ENCODE measurements at regions not wholly inside any gene's neighbourhood (a gene's known extent, or its start where the extent isn't known, plus 50 kb on each side); places are given as distances from the start of the nearest gene placed in this dataset.

DNA sequence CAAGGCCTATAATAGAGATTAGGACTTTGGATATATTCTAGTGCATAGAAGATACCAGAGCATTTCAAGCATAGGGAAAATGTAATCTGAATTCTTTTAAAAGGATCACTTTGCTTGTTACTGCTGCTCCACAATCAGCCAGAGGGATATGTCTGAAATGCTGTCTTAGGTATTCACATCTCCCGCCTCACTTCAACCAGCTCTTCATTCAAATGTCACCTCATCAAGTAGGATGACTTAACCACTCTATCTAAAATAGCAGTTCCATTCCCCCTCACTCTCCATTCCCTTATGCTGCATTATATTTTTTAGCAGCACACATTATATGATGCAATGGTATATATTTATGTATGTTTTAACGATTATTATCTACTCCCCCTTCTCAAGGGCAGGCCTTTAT is 500.3 kb upstream of the GRIA1 start:
- no peaks in the 10 kb centered on the region for H3K36me3 ChIP-seq
- H3K9me3 ChIP-seq, result no peaks in the 10 kb centered on the region
- H3K4me1 ChIP-seq, result no peaks in the 10 kb centered on the region
- H3K4me3 ChIP-seq, result no peak overlapping the region
- 68 to 100% methylated on average over 2 of the region's 2 CpGs for WGBS, 2 donors (ENCODE audit: low coverage in 1 of 2)
- no peak for ATAC-seq
- no peaks in the 10 kb centered on the region for H3K27me3 ChIP-seq
- H3K27ac ChIP-seq, result no peak overlapping the region
- TF ChIP-seq EP300 (IDR thresholded peaks at IDR 0.05) (no peak), POLR2A (IDR thresholded peaks at IDR 0.05) (no peak), POLR2AphosphoS5 (IDR thresholded peaks at IDR 0.05) (no peak)
- TF ChIP-seq, protein P1, sequence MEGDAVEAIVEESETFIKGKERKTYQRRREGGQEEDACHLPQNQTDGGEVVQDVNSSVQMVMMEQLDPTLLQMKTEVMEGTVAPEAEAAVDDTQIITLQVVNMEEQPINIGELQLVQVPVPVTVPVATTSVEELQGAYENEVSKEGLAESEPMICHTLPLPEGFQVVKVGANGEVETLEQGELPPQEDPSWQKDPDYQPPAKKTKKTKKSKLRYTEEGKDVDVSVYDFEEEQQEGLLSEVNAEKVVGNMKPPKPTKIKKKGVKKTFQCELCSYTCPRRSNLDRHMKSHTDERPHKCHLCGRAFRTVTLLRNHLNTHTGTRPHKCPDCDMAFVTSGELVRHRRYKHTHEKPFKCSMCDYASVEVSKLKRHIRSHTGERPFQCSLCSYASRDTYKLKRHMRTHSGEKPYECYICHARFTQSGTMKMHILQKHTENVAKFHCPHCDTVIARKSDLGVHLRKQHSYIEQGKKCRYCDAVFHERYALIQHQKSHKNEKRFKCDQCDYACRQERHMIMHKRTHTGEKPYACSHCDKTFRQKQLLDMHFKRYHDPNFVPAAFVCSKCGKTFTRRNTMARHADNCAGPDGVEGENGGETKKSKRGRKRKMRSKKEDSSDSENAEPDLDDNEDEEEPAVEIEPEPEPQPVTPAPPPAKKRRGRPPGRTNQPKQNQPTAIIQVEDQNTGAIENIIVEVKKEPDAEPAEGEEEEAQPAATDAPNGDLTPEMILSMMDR (IDR thresholded peaks at IDR 0.05), result no peak

GRCh38 chr5:152990649-152991048 is 499.8 kb upstream of the GRIA1 start:
- no peaks in the 10 kb centered on the region for H3K4me1 ChIP-seq
- ATAC-seq, result no peak
- 34 to 55% methylated on average over 2 of the region's 2 CpGs for WGBS, 2 donors (ENCODE audit: low coverage in 1 of 2)
- H3K4me3 ChIP-seq, result no peak overlapping the region
- no peaks in the 10 kb centered on the region for H3K36me3 ChIP-seq
- no peaks in the 10 kb centered on the region for H3K9me3 ChIP-seq
- TF ChIP-seq POLR2A (IDR thresholded peaks at IDR 0.05), result no peak
- no peak for TF ChIP-seq EP300 (IDR thresholded peaks at IDR 0.05)
- TF ChIP-seq, protein P1 (IDR thresholded peaks at IDR 0.05), result no peak
- no peak for TF ChIP-seq POLR2AphosphoS5 (IDR thresholded peaks at IDR 0.05)
- H3K27me3 ChIP-seq, result no peaks in the 10 kb centered on the region
- H3K27ac ChIP-seq, result no peak overlapping the region

GRCh38 chr5:152994033-152994680 is 496.3 kb upstream of the GRIA1 start:
- TF ChIP-seq, protein P1 (IDR thresholded peaks at IDR 0.05), result no peak
- ATAC-seq, result no peak
- Histone ChIP-seq H3K27me3 (no peaks in the 10 kb centered on the region), H3K4me1 (no peaks in the 10 kb centered on the region), H3K36me3 (no peaks in the 10 kb centered on the region), H3K9me3 (no peaks in the 10 kb centered on the region), H3K27ac (no peak overlapping the region), H3K4me3 (no peak overlapping the region)
- WGBS, 2 donors (ENCODE audit: low coverage in 1 of 2), result 55 to 65% methylated on average over 4 to 5 of the region's 5 CpGs

GRCh38 chr5:152995214-152995725 is 495.2 kb upstream of the GRIA1 start:
- 78 to 79% methylated on average over 1 of the region's 1 CpG for WGBS, 2 donors (ENCODE audit: low coverage in 1 of 2)
- H3K36me3 ChIP-seq, result no peaks in the 10 kb centered on the region
- no peaks in the 10 kb centered on the region for H3K4me1 ChIP-seq

DNA sequence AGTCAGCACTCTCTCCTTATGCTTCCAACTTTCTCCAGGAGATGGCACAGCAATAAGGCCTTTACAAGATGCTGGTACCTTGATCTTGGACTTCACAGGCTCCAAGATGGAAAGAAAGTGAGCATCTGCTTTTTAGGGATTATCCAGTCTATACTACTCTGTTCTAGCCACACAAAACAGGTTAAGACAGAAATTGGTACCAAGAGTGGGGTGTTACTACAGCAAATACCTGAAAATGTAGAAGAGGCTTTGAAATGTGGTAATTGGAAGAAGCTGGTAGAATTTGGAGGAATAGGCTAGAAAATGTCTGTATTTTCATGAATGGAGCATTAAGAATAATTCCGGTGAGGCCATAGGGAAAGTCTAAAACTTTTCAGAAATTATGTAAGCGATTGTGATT is 484.8 kb upstream of the GRIA1 start:
- Histone ChIP-seq H3K9me3 (peaks cover 0 to 25% (median 0%) of the 10 kb centered on the region in 3 donors), H3K36me3 (no peaks in the 10 kb centered on the region), H3K4me1 (no peaks in the 10 kb centered on the region), H3K27me3 (no peaks in the 10 kb centered on the region), H3K27ac (no peak overlapping the region), H3K4me3 (no peak overlapping the region)
- TF ChIP-seq, protein P1 (IDR thresholded peaks at IDR 0.05), result no peak
- TF ChIP-seq EP300 (IDR thresholded peaks at IDR 0.05) (no peak), POLR2AphosphoS5 (IDR thresholded peaks at IDR 0.05) (no peak), POLR2A (IDR thresholded peaks at IDR 0.05) (no peak)
- ATAC-seq, result no peak
- WGBS, 2 donors (ENCODE audit: low coverage in 1 of 2), result 88% methylated on average over 2 of the region's 2 CpGs

More at GRCh38 chr5:152995214-152995725, 495.2 kb upstream of the GRIA1 start:
- TF ChIP-seq, protein P1 (IDR thresholded peaks at IDR 0.05), result no peak
- no peak for TF ChIP-seq POLR2AphosphoS5 (IDR thresholded peaks at IDR 0.05)
- TF ChIP-seq EP300 (IDR thresholded peaks at IDR 0.05), result no peak
- TF ChIP-seq POLR2A (IDR thresholded peaks at IDR 0.05), result no peak
- H3K9me3 ChIP-seq, result no peaks in the 10 kb centered on the region
- H3K4me3 ChIP-seq, result no peak overlapping the region
- ATAC-seq, result no peak
- H3K27me3 ChIP-seq, result no peaks in the 10 kb centered on the region
- no peak overlapping the region for H3K27ac ChIP-seq
